HEK293 (cell line): ENCODE measurements at regions not wholly inside any gene's neighbourhood (a gene's known extent, or its start where the extent isn't known, plus 50 kb on each side); places are given as distances from the start of the nearest gene placed in this dataset.

Experiments
- CTCF ChIA-PET: fragments of 350-600 bp; formaldehyde crosslinking; extraction: SDS; loops from one replicate; lab custom pipeline; 2021; ENCODE audit warnings: antibody characterized with exemption; lab: Yijun Ruan, JAX
- POLR2A ChIA-PET: fragments of 300-600 bp; formaldehyde crosslinking; extraction: SDS; loops from one replicate; lab custom pipeline; 2020; ENCODE audit warnings: antibody characterized with exemption, inconsistent platforms; lab: Yijun Ruan, JAX
- H3K27ac ChIP-seq: fragments of 200-500 bp; sonication (Bioruptor generic); 2 replicates; pipeline ENCODE4 v1.5.1; 2014; ENCODE audit warnings: low read depth, low read length, control low read depth, inconsistent platforms; ENCODE audit errors: extremely low read depth
- H3K36me3 ChIP-seq, 2 experiments: fragments of 200-500 bp in 1 of 2; sonication (Bioruptor generic) in 1 of 2; 1 replicate in 1 of 2; 2 replicates in 1 of 2; pipeline ENCODE4 v1.5.1; 2014 to 2017; ENCODE audit warnings: inconsistent platforms in 2 of 2, low read length in 2 of 2; ENCODE audit not compliant: control insufficient read depth in 2 of 2, insufficient read depth in 1 of 2
- H3K4me1 ChIP-seq: fragments of 200-500 bp; sonication (Bioruptor generic); 2 replicates; pipeline ENCODE4 v1.5.1; 2014; ENCODE audit warnings: mild to moderate bottlenecking, low read length, inconsistent platforms; ENCODE audit not compliant: control insufficient read depth, insufficient read depth
- H3K4me3 ChIP-seq: 2 replicates; pipeline ENCODE4 v1.5.1; 2011; ENCODE audit warnings: low read depth, mild to moderate bottlenecking, control low read depth, low read length, moderate library complexity
- H3K9me3 ChIP-seq: fragments of 200-500 bp; sonication (Bioruptor generic); 2 replicates; pipeline ENCODE4 v1.5.1; 2014; ENCODE audit warnings: low read depth, low read length, inconsistent platforms; ENCODE audit not compliant: control insufficient read depth, insufficient read depth
- ATF2 ChIP-seq: fragments of 450-650 bp; formaldehyde crosslinking; IDR thresholded peaks from 2 replicates; pipeline ENCODE4 v1.5.1; 2016; ENCODE audit warnings: missing biosample characterization, missing genetic modification characterization, low read depth
- CTCF ChIP-seq: fragments of 450-650 bp; formaldehyde crosslinking; IDR thresholded peaks from 2 replicates; pipeline ENCODE4 v1.5.1; 2016; ENCODE audit warnings: missing biosample characterization, missing genetic modification characterization
- HOXA7 ChIP-seq: sonication (generic); formaldehyde crosslinking; IDR thresholded peaks from 2 replicates; pipeline ENCODE4 v1.8.1; 2022; ENCODE audit warnings: missing genetic modification reagents, borderline replicate concordance
- IKZF3 ChIP-seq: fragments of 450-650 bp; IDR thresholded peaks from 2 replicates; pipeline ENCODE4 v1.5.0; 2018; ENCODE audit warnings: missing biosample characterization, mild to moderate bottlenecking, missing genetic modification characterization, moderate library complexity
- RBAK ChIP-seq: fragments of 450-650 bp; formaldehyde crosslinking; IDR thresholded peaks from 2 replicates; pipeline ENCODE4 v1.5.1; 2016; ENCODE audit warnings: missing biosample characterization, missing genetic modification characterization
- REST ChIP-seq: fragments of 450-650 bp; formaldehyde crosslinking; IDR thresholded peaks from 2 replicates; pipeline ENCODE4 v1.5.1; 2016; ENCODE audit warnings: missing biosample characterization, missing genetic modification characterization
- TRIM28 ChIP-seq: IDR thresholded peaks from 2 replicates; pipeline ENCODE4 v1.6.1; 2011; ENCODE audit warnings: low read length, control low read depth, borderline replicate concordance
- YY2 ChIP-seq: fragments of 450-650 bp; formaldehyde crosslinking; IDR thresholded peaks from 2 replicates; pipeline ENCODE4 v1.5.1; 2016; ENCODE audit warnings: missing biosample characterization, missing genetic modification characterization
- ZIC2 ChIP-seq: fragments of 450-650 bp; formaldehyde crosslinking; IDR thresholded peaks from 2 replicates; pipeline ENCODE4 v1.5.1; 2016; ENCODE audit warnings: missing biosample characterization, missing genetic modification characterization
- ZNF10 ChIP-seq: fragments of 450-650 bp; formaldehyde crosslinking; IDR thresholded peaks from 2 replicates; pipeline ENCODE4 v1.5.1; 2017; ENCODE audit warnings: missing biosample characterization, missing genetic modification characterization
- ZNF114 ChIP-seq: fragments of 450-650 bp; formaldehyde crosslinking; IDR thresholded peaks from 2 replicates; pipeline ENCODE4 v1.5.0; 2017; ENCODE audit warnings: missing biosample characterization, missing genetic modification characterization
- ZNF221 ChIP-seq: fragments of 450-650 bp; formaldehyde crosslinking; IDR thresholded peaks from 2 replicates; pipeline ENCODE4 v1.5.1; 2017; ENCODE audit warnings: missing biosample characterization, missing genetic modification characterization, borderline replicate concordance
- ZNF24 ChIP-seq: fragments of 450-650 bp; formaldehyde crosslinking; IDR thresholded peaks from 2 replicates; pipeline ENCODE4 v1.5.1; 2016; ENCODE audit warnings: missing biosample characterization, missing genetic modification characterization
- ZNF292 ChIP-seq: fragments of 450-650 bp; formaldehyde crosslinking; IDR thresholded peaks from 2 replicates; pipeline ENCODE4 v1.5.1; 2016; ENCODE audit warnings: low read depth, missing biosample characterization, missing genetic modification characterization, borderline replicate concordance
- ZNF302 ChIP-seq: fragments of 450-650 bp; formaldehyde crosslinking; IDR thresholded peaks from 2 replicates; pipeline ENCODE4 v1.5.1; 2016; ENCODE audit warnings: missing biosample characterization, missing genetic modification characterization, low read depth
- ZNF341 ChIP-seq: fragments of 450-650 bp; formaldehyde crosslinking; IDR thresholded peaks from 2 replicates; pipeline ENCODE4; 2016; ENCODE audit warnings: low read depth, missing biosample characterization, missing genetic modification characterization
- ZNF350 ChIP-seq: fragments of 450-650 bp; formaldehyde crosslinking; IDR thresholded peaks from 2 replicates; pipeline ENCODE4 v1.5.0; 2017; ENCODE audit warnings: missing biosample characterization, mild to moderate bottlenecking, missing genetic modification characterization
- ZNF354C ChIP-seq: fragments of 450-650 bp; formaldehyde crosslinking; IDR thresholded peaks from 2 replicates; pipeline ENCODE4 v1.5.1; 2016; ENCODE audit warnings: missing biosample characterization, missing genetic modification characterization, low read depth, borderline replicate concordance
- ZNF423 ChIP-seq: fragments of 450-650 bp; formaldehyde crosslinking; IDR thresholded peaks from 2 replicates; pipeline ENCODE4 v1.5.1; 2016; ENCODE audit warnings: missing biosample characterization, missing genetic modification characterization
- ZNF558 ChIP-seq: fragments of 450-650 bp; formaldehyde crosslinking; IDR thresholded peaks from 2 replicates; pipeline ENCODE4 v1.5.1; 2016; ENCODE audit warnings: missing biosample characterization, missing genetic modification characterization
- ZNF629 ChIP-seq: fragments of 450-650 bp; formaldehyde crosslinking; IDR thresholded peaks from 2 replicates; pipeline ENCODE4 v1.5.1; 2017; ENCODE audit warnings: missing biosample characterization, missing genetic modification characterization
- ZNF654 ChIP-seq: fragments of 450-650 bp; formaldehyde crosslinking; IDR thresholded peaks from 2 replicates; pipeline ENCODE4 v1.5.1; 2016; ENCODE audit warnings: low read depth, missing biosample characterization, missing genetic modification characterization
- ZNF777 ChIP-seq: fragments of 450-650 bp; formaldehyde crosslinking; IDR thresholded peaks from 2 replicates; pipeline ENCODE4 v1.5.1; 2017; ENCODE audit warnings: missing biosample characterization, missing genetic modification characterization, borderline replicate concordance
- ZSCAN16 ChIP-seq: fragments of 450-650 bp; formaldehyde crosslinking; IDR thresholded peaks from 2 replicates; pipeline ENCODE4 v1.5.1; 2016; ENCODE audit warnings: missing biosample characterization, missing genetic modification characterization
- ZXDB ChIP-seq: fragments of 450-650 bp; formaldehyde crosslinking; IDR thresholded peaks from 2 replicates; pipeline ENCODE4 v1.5.1; 2016; ENCODE audit warnings: missing biosample characterization, missing genetic modification characterization

- no peaks in the 10 kb centered on the region for H3K4me1 ChIP-seq
- H3K4me3 ChIP-seq, result no peak overlapping the region
- no peaks in the 10 kb centered on the region for H3K9me3 ChIP-seq
- TF ChIP-seq ZNF350 (tag by site-specific recombination) (peak; percentile 67; the same call in 1 of the 2 replicates), REST (no peak), ATF2 (tag by site-specific recombination) (peak; percentile 79)
- no peak overlapping the region for H3K27ac ChIP-seq
- no peaks in the 10 kb centered on the region for H3K36me3 ChIP-seq
- POLR2A ChIA-PET, result no interaction called here
- CTCF ChIA-PET, result interaction anchor here (3.3 kb wide), 1 partner anchor 11 kb away, joined by 19 read pairs; no protein-coding TSS in a partner anchor
Measured at GRCh38 chr20:21820045-21820444, 114.6 kb downstream of the PAX1 start.

- H3K9me3 ChIP-seq, result no peaks in the 10 kb centered on the region
- CTCF ChIA-PET, result interaction anchor here (0.5 to 1.3 kb wide), 6 partner anchors 20 to 492 kb away, joined by 3 to 6 read pairs (median 4); no protein-coding TSS in a partner anchor
Measured at GRCh38 chr20:21812379-21812778, 106.9 kb downstream of the PAX1 start.

GRCh38 chr20:21809961-21810523 lies 104.6 kb downstream of the PAX1 start:
- no peak overlapping the region for H3K27ac ChIP-seq
- H3K4me1 ChIP-seq, result no peaks in the 10 kb centered on the region
- H3K4me3 ChIP-seq, result no peak overlapping the region
- no peaks in the 10 kb centered on the region for H3K9me3 ChIP-seq
- ChIA-PET CTCF (interaction anchor here (0.7 to 2.3 kb wide), 11 partner anchors 11 to 1403 kb away, joined by 3 to 19 read pairs (median 4); no protein-coding TSS in a partner anchor), POLR2A (no interaction called here)
- H3K36me3 ChIP-seq, result no peaks in the 10 kb centered on the region
- no peak for TF ChIP-seq YY2 (tag by site-specific recombination)
- TF ChIP-seq ZNF629 (tag by site-specific recombination), result no peak
- TF ChIP-seq ZNF350 (tag by site-specific recombination), result no peak
- no peak for TF ChIP-seq ZNF558 (tag by site-specific recombination)
- no peak for TF ChIP-seq TRIM28
- no peak for TF ChIP-seq ZNF24 (tag by site-specific recombination)
- TF ChIP-seq ZNF777 (tag by site-specific recombination), result no peak
- no peak for TF ChIP-seq ZNF10 (tag by site-specific recombination)
- no peak for TF ChIP-seq ZNF654 (tag by site-specific recombination)

More at GRCh38 chr20:21812379-21812778, 106.9 kb downstream of the PAX1 start:
- H3K4me3 ChIP-seq, result no peak overlapping the region
- H3K27ac ChIP-seq, result no peak overlapping the region
- no peaks in the 10 kb centered on the region for H3K4me1 ChIP-seq
- POLR2A ChIA-PET, result no interaction called here
- TF ChIP-seq RBAK (tag by site-specific recombination) (no peak), ZXDB (tag by site-specific recombination) (no peak), CTCF (tag by site-specific recombination) (no peak), ZIC2 (tag by site-specific recombination) (no peak), IKZF3 (no peak), ZNF221 (tag by site-specific recombination) (no peak), HOXA7 (no peak), ZNF292 (tag by site-specific recombination) (no peak), ZNF654 (tag by site-specific recombination) (no peak), ZNF114 (tag by site-specific recombination) (no peak), ZSCAN16 (no peak), ZNF423 (tag by site-specific recombination) (no peak), ZNF341 (tag by site-specific recombination) (no peak), ZNF302 (no peak), ZNF354C (tag by site-specific recombination) (no peak)
- H3K36me3 ChIP-seq, result no peaks in the 10 kb centered on the region
